HEK293 (cell line): ENCODE measurements at regions not wholly inside any gene's neighbourhood (a gene's known extent, or its start where the extent isn't known, plus 50 kb on each side); places are given as distances from the start of the nearest gene placed in this dataset.
A peak's percentile ranks its signal among the peaks of the same experiment; 100 is the strongest.
"Not testable (repeated sequence)": the region's sequence is repeated elsewhere in the genome, so short reads cannot be mapped to it uniquely, and the experiment has no call there.

Source experiments
- CTCF ChIA-PET: fragments of 350-600 bp; formaldehyde crosslinking; extraction: SDS; loops from one replicate; lab custom pipeline; 2021; ENCODE audit warnings: antibody characterized with exemption; lab: Yijun Ruan, JAX
- POLR2A ChIA-PET: fragments of 300-600 bp; formaldehyde crosslinking; extraction: SDS; loops from one replicate; lab custom pipeline; 2020; ENCODE audit warnings: antibody characterized with exemption, inconsistent platforms; lab: Yijun Ruan, JAX
- H3K27ac ChIP-seq: fragments of 200-500 bp; sonication (Bioruptor generic); 2 replicates; pipeline ENCODE4 v1.5.1; 2014; ENCODE audit warnings: low read depth, low read length, control low read depth, inconsistent platforms; ENCODE audit errors: extremely low read depth
- H3K36me3 ChIP-seq, 2 experiments: fragments of 200-500 bp in 1 of 2; sonication (Bioruptor generic) in 1 of 2; 1 replicate in 1 of 2; 2 replicates in 1 of 2; pipeline ENCODE4 v1.5.1; 2014 to 2017; ENCODE audit warnings: inconsistent platforms in 2 of 2, low read length in 2 of 2; ENCODE audit not compliant: control insufficient read depth in 2 of 2, insufficient read depth in 1 of 2
- H3K4me1 ChIP-seq: fragments of 200-500 bp; sonication (Bioruptor generic); 2 replicates; pipeline ENCODE4 v1.5.1; 2014; ENCODE audit warnings: mild to moderate bottlenecking, low read length, inconsistent platforms; ENCODE audit not compliant: control insufficient read depth, insufficient read depth
- H3K4me3 ChIP-seq: 2 replicates; pipeline ENCODE4 v1.5.1; 2011; ENCODE audit warnings: low read depth, mild to moderate bottlenecking, control low read depth, low read length, moderate library complexity
- H3K9me3 ChIP-seq: fragments of 200-500 bp; sonication (Bioruptor generic); 2 replicates; pipeline ENCODE4 v1.5.1; 2014; ENCODE audit warnings: low read depth, low read length, inconsistent platforms; ENCODE audit not compliant: control insufficient read depth, insufficient read depth
- AEBP2 ChIP-seq: fragments of 450-650 bp; formaldehyde crosslinking; IDR thresholded peaks from 2 replicates; pipeline ENCODE4 v1.5.1; 2016; ENCODE audit warnings: missing biosample characterization, missing genetic modification characterization, borderline replicate concordance
- FEZF1 ChIP-seq: fragments of 450-650 bp; formaldehyde crosslinking; IDR thresholded peaks from 2 replicates; pipeline ENCODE4 v1.5.1; 2016; ENCODE audit warnings: missing biosample characterization, missing genetic modification characterization
- HOXC10 ChIP-seq: sonication (generic); formaldehyde crosslinking; IDR thresholded peaks from 2 replicates; pipeline ENCODE4 v1.8.1; 2023; ENCODE audit warnings: mild to moderate bottlenecking, missing genetic modification reagents
- HOXD13 ChIP-seq: sonication (generic); formaldehyde crosslinking; IDR thresholded peaks from 2 replicates; pipeline ENCODE4 v1.8.0; 2022; ENCODE audit warnings: missing genetic modification reagents, borderline replicate concordance
- SETDB1 ChIP-seq: IDR thresholded peaks from one replicate; pipeline ENCODE4 v1.6.1; 2017; ENCODE audit warnings: mild to moderate bottlenecking, low read length, moderate library complexity, mixed read lengths; ENCODE audit not compliant: insufficient read length
- SP7 ChIP-seq: fragments of 450-650 bp; formaldehyde crosslinking; IDR thresholded peaks from 2 replicates; pipeline ENCODE4 v1.5.1; 2016; ENCODE audit warnings: missing biosample characterization, missing genetic modification characterization
- ZFP41 ChIP-seq: fragments of 450-650 bp; formaldehyde crosslinking; IDR thresholded peaks from 2 replicates; pipeline ENCODE4 v1.5.1; 2016; ENCODE audit warnings: missing biosample characterization, missing genetic modification characterization, borderline replicate concordance
- ZNF280D ChIP-seq: fragments of 450-650 bp; formaldehyde crosslinking; IDR thresholded peaks from 2 replicates; pipeline ENCODE4 v1.5.1; 2016; ENCODE audit warnings: missing biosample characterization, missing genetic modification characterization
- ZNF510 ChIP-seq: fragments of 450-650 bp; formaldehyde crosslinking; IDR thresholded peaks from 2 replicates; pipeline ENCODE4 v1.5.1; 2018; ENCODE audit warnings: mild to moderate bottlenecking, missing genetic modification characterization, missing biosample characterization; ENCODE audit not compliant: insufficient replicate concordance
- ZNF513 ChIP-seq: fragments of 450-650 bp; IDR thresholded peaks from 2 replicates; pipeline ENCODE4 v1.5.1; 2018; ENCODE audit warnings: missing biosample characterization, missing genetic modification characterization
- ZNF518A ChIP-seq: fragments of 450-650 bp; formaldehyde crosslinking; conservative IDR thresholded peaks from 2 replicates; pipeline ENCODE4 v1.5.1; 2016; ENCODE audit warnings: low read depth, missing biosample characterization, missing genetic modification characterization
- ZNF558 ChIP-seq: fragments of 450-650 bp; formaldehyde crosslinking; IDR thresholded peaks from 2 replicates; pipeline ENCODE4 v1.5.1; 2016; ENCODE audit warnings: missing biosample characterization, missing genetic modification characterization
- ZNF600 ChIP-seq: fragments of 450-650 bp; formaldehyde crosslinking; IDR thresholded peaks from 2 replicates; pipeline ENCODE4 v1.5.1; 2016; ENCODE audit warnings: missing biosample characterization, missing genetic modification characterization
- ZNF610 ChIP-seq: fragments of 450-650 bp; formaldehyde crosslinking; IDR thresholded peaks from 2 replicates; pipeline ENCODE4 v1.5.1; 2016; ENCODE audit warnings: missing biosample characterization, missing genetic modification characterization, borderline replicate concordance
- ZNF623 ChIP-seq: fragments of 450-650 bp; formaldehyde crosslinking; IDR thresholded peaks from 2 replicates; pipeline ENCODE4 v1.5.1; 2016; ENCODE audit warnings: missing biosample characterization, missing genetic modification characterization
- ZNF626 ChIP-seq: fragments of 450-650 bp; sonication (Bioruptor Pico); formaldehyde crosslinking; IDR thresholded peaks from 2 replicates; pipeline ENCODE4 v1.5.1; 2018; ENCODE audit warnings: missing biosample characterization, missing genetic modification characterization, inconsistent platforms
- ZNF660 ChIP-seq: fragments of 450-650 bp; IDR thresholded peaks from 2 replicates; pipeline ENCODE4 v1.5.1; 2018; ENCODE audit warnings: missing biosample characterization, mild to moderate bottlenecking, missing genetic modification characterization
- ZNF677 ChIP-seq: fragments of 450-650 bp; IDR thresholded peaks from 2 replicates; pipeline ENCODE4 v1.5.0; 2018; ENCODE audit warnings: missing biosample characterization, mild to moderate bottlenecking, missing genetic modification characterization, moderate library complexity

- TF ChIP-seq AEBP2 (tag by site-specific recombination), result no peak
- TF ChIP-seq ZNF660, result no peak
- no peak for TF ChIP-seq ZNF513 (tag by site-specific recombination)
- TF ChIP-seq ZNF518A (tag by site-specific recombination), result no peak
- no peak for TF ChIP-seq HOXD13 (CRISPR knock-in tag)
- no peak for TF ChIP-seq ZNF600
- no peak for TF ChIP-seq ZNF623
Measured at GRCh38 chr3:13185737-13186434, 112.7 kb upstream of the IQSEC1 start (continued).

GRCh38 chr3:13179582-13180210 lies 106.5 kb upstream of the IQSEC1 start:
- H3K27ac ChIP-seq, H3K36me3 ChIP-seq, POLR2A ChIA-PET, H3K4me3 ChIP-seq, H3K4me1 ChIP-seq, H3K9me3 ChIP-seq: not testable (repeated sequence)
- CTCF ChIA-PET, result interaction anchor here (0.7 kb wide), 1 partner anchor 495 kb away, joined by 4 read pairs; no protein-coding TSS in a partner anchor

GRCh38 chr3:13179181-13179580 lies 106.0 kb upstream of the IQSEC1 start:
- CTCF ChIA-PET, result interaction anchor here (0.6 to 0.7 kb wide), 2 partner anchors 14 to 495 kb away, joined by 3 to 4 read pairs; no protein-coding TSS in a partner anchor

More at GRCh38 chr3:13179181-13179580, 106.0 kb upstream of the IQSEC1 start:
- peak; percentile 61 for TF ChIP-seq ZNF610 (tag by site-specific recombination)
- no peak for TF ChIP-seq HOXC10 (CRISPR knock-in tag)
- TF ChIP-seq ZFP41 (tag by site-specific recombination), result no peak
- peak; percentile 26 for TF ChIP-seq ZNF510 (tag by site-specific recombination)
- TF ChIP-seq ZNF677 (tag by site-specific recombination), result peak; percentile 87
- no peak for TF ChIP-seq FEZF1
- TF ChIP-seq SP7 (tag by site-specific recombination), result 0 out of 2 replicates have a peak, but pooled peaks have one; percentile 22
- 0 out of 2 replicates have a peak, but pooled peaks have one; percentile 63 for TF ChIP-seq ZNF280D (tag by site-specific recombination)
- TF ChIP-seq ZNF558 (tag by site-specific recombination), result peak; percentile 62; the same call in 1 of the 2 replicates
- TF ChIP-seq ZNF626 (tag by site-specific recombination), result peak; percentile 87
- TF ChIP-seq SETDB1, result peak; percentile 77
- Histone ChIP-seq H3K36me3 (no peaks in the 10 kb centered on the region), H3K9me3 (no peaks in the 10 kb centered on the region), H3K27ac (no peak overlapping the region), H3K4me3 (no peak overlapping the region), H3K4me1 (no peaks in the 10 kb centered on the region)
- POLR2A ChIA-PET, result no interaction called here
